ENCODE measurements at regions not wholly inside any gene's neighbourhood (a gene's known extent, or its start where the extent isn't known, plus 50 kb on each side); places are given as distances from the start of the nearest gene placed in this dataset.
"Not testable (repeated sequence)": the region's sequence is repeated elsewhere in the genome, so short reads cannot be mapped to it uniquely, and the experiment has no call there.

GRCh38 chr1:30517241-30517640 lies 206.1 kb downstream of the MATN1 start:
- not testable (repeated sequence) for H3K36me3 ChIP-seq (ENCODE audit: control insufficient read depth in 2 of 2, insufficient read depth in 2 of 2, low read length in 2 of 2); H3K9ac ChIP-seq (ENCODE audit: low read depth in 1 of 2, low read length in 2 of 2); H3K4me1 ChIP-seq (ENCODE audit: control insufficient read depth in 2 of 2, insufficient read depth in 2 of 2, low read length in 2 of 2); H3K27ac ChIP-seq (ENCODE audit: low read depth in 2 of 2, low read length in 2 of 2); H3K4me3 ChIP-seq (ENCODE audit: low read length in 2 of 2); H3K27me3 ChIP-seq (ENCODE audit: control insufficient read depth in 2 of 2, insufficient read depth in 2 of 2, low read length in 2 of 2); H3K9me3 ChIP-seq (ENCODE audit: control insufficient read depth in 2 of 2, low read length in 2 of 2)

GRCh38 chr1:30516485-30516858 lies 206.9 kb downstream of the MATN1 start:
- peaks cover 0 to 2% of the 10 kb centered on the region in 2 donors for H3K27me3 ChIP-seq (ENCODE audit: control insufficient read depth in 2 of 2, insufficient read depth in 2 of 2, low read length in 2 of 2)
- no peaks in the 10 kb centered on the region for H3K9me3 ChIP-seq (ENCODE audit: control insufficient read depth in 2 of 2, low read length in 2 of 2)
- no peak overlapping the region for H3K27ac ChIP-seq (ENCODE audit: low read depth in 2 of 2, low read length in 2 of 2)
- no peaks in the 10 kb centered on the region for H3K36me3 ChIP-seq (ENCODE audit: control insufficient read depth in 2 of 2, insufficient read depth in 2 of 2, low read length in 2 of 2)
- H3K4me3 ChIP-seq (ENCODE audit: low read length in 2 of 2), result no peak overlapping the region
- no peak overlapping the region for H3K9ac ChIP-seq (ENCODE audit: low read depth in 1 of 2, low read length in 2 of 2)
- no peaks in the 10 kb centered on the region for H3K4me1 ChIP-seq (ENCODE audit: control insufficient read depth in 2 of 2, insufficient read depth in 2 of 2, low read length in 2 of 2)

GRCh38 chr1:30515755-30516484 lies 207.5 kb downstream of the MATN1 start:
- H3K27me3 ChIP-seq (ENCODE audit: control insufficient read depth in 2 of 2, insufficient read depth in 2 of 2, low read length in 2 of 2), result no peaks in the 10 kb centered on the region
- no peak overlapping the region for H3K9ac ChIP-seq (ENCODE audit: low read depth in 1 of 2, low read length in 2 of 2)
- no peaks in the 10 kb centered on the region for H3K36me3 ChIP-seq (ENCODE audit: control insufficient read depth in 2 of 2, insufficient read depth in 2 of 2, low read length in 2 of 2)
- H3K27ac ChIP-seq (ENCODE audit: low read depth in 2 of 2, low read length in 2 of 2), result no peak overlapping the region
- no peak overlapping the region for H3K4me3 ChIP-seq (ENCODE audit: low read length in 2 of 2)
- H3K4me1 ChIP-seq (ENCODE audit: control insufficient read depth in 2 of 2, insufficient read depth in 2 of 2, low read length in 2 of 2), result no peaks in the 10 kb centered on the region
- H3K9me3 ChIP-seq (ENCODE audit: control insufficient read depth in 2 of 2, low read length in 2 of 2), result no peaks in the 10 kb centered on the region

GRCh38 chr1:30514945-30515344 lies 208.4 kb downstream of the MATN1 start:
- Histone ChIP-seq H3K4me3 (ENCODE audit: low read length in 2 of 2) (no peak overlapping the region), H3K27me3 (ENCODE audit: control insufficient read depth in 2 of 2, insufficient read depth in 2 of 2, low read length in 2 of 2) (no peaks in the 10 kb centered on the region), H3K27ac (ENCODE audit: low read depth in 2 of 2, low read length in 2 of 2) (no peak overlapping the region), H3K4me1 (ENCODE audit: control insufficient read depth in 2 of 2, insufficient read depth in 2 of 2, low read length in 2 of 2) (no peaks in the 10 kb centered on the region), H3K9me3 (ENCODE audit: control insufficient read depth in 2 of 2, low read length in 2 of 2) (no peaks in the 10 kb centered on the region), H3K9ac (ENCODE audit: low read depth in 1 of 2, low read length in 2 of 2) (no peak overlapping the region), H3K36me3 (ENCODE audit: control insufficient read depth in 2 of 2, insufficient read depth in 2 of 2, low read length in 2 of 2) (no peaks in the 10 kb centered on the region)

GRCh38 chr1:30514137-30514654 lies 209.2 kb downstream of the MATN1 start:
- H3K36me3 ChIP-seq (ENCODE audit: control insufficient read depth in 2 of 2, insufficient read depth in 2 of 2, low read length in 2 of 2), result no peaks in the 10 kb centered on the region
- H3K9me3 ChIP-seq (ENCODE audit: control insufficient read depth in 2 of 2, low read length in 2 of 2), result no peaks in the 10 kb centered on the region
- no peak overlapping the region for H3K9ac ChIP-seq (ENCODE audit: low read depth in 1 of 2, low read length in 2 of 2)
- H3K4me1 ChIP-seq (ENCODE audit: control insufficient read depth in 2 of 2, insufficient read depth in 2 of 2, low read length in 2 of 2), result no peaks in the 10 kb centered on the region
- no peak overlapping the region for H3K27ac ChIP-seq (ENCODE audit: low read depth in 2 of 2, low read length in 2 of 2)
- no peaks in the 10 kb centered on the region for H3K27me3 ChIP-seq (ENCODE audit: control insufficient read depth in 2 of 2, insufficient read depth in 2 of 2, low read length in 2 of 2)
- no peak overlapping the region for H3K4me3 ChIP-seq (ENCODE audit: low read length in 2 of 2)

- Histone ChIP-seq H3K36me3 (ENCODE audit: control insufficient read depth in 2 of 2, insufficient read depth in 2 of 2, low read length in 2 of 2) (no peaks in the 10 kb centered on the region), H3K27me3 (ENCODE audit: control insufficient read depth in 2 of 2, insufficient read depth in 2 of 2, low read length in 2 of 2) (no peaks in the 10 kb centered on the region)
These were observed 209.8 kb downstream of the MATN1 start for GRCh38 chr1:30513396-30514136.

GRCh38 chr1:30512914-30513265 lies 210.5 kb downstream of the MATN1 start:
- Histone ChIP-seq H3K9ac (ENCODE audit: low read depth in 1 of 2, low read length in 2 of 2) (no peak overlapping the region), H3K4me1 (ENCODE audit: control insufficient read depth in 2 of 2, insufficient read depth in 2 of 2, low read length in 2 of 2) (no peaks in the 10 kb centered on the region), H3K4me3 (ENCODE audit: low read length in 2 of 2) (no peak overlapping the region), H3K27ac (ENCODE audit: low read depth in 2 of 2, low read length in 2 of 2) (no peak overlapping the region), H3K36me3 (ENCODE audit: control insufficient read depth in 2 of 2, insufficient read depth in 2 of 2, low read length in 2 of 2) (no peaks in the 10 kb centered on the region), H3K9me3 (ENCODE audit: control insufficient read depth in 2 of 2, low read length in 2 of 2) (no peaks in the 10 kb centered on the region), H3K27me3 (ENCODE audit: control insufficient read depth in 2 of 2, insufficient read depth in 2 of 2, low read length in 2 of 2) (no peaks in the 10 kb centered on the region)

More at GRCh38 chr1:30513396-30514136, 209.8 kb downstream of the MATN1 start:
- H3K27ac ChIP-seq (ENCODE audit: low read depth in 2 of 2, low read length in 2 of 2), result no peak overlapping the region
- no peak overlapping the region for H3K9ac ChIP-seq (ENCODE audit: low read depth in 1 of 2, low read length in 2 of 2)
- no peak overlapping the region for H3K4me3 ChIP-seq (ENCODE audit: low read length in 2 of 2)
- H3K4me1 ChIP-seq (ENCODE audit: control insufficient read depth in 2 of 2, insufficient read depth in 2 of 2, low read length in 2 of 2), result no peaks in the 10 kb centered on the region
- H3K9me3 ChIP-seq (ENCODE audit: control insufficient read depth in 2 of 2, low read length in 2 of 2), result no peaks in the 10 kb centered on the region

GRCh38 chr1:30511991-30512913 lies 211.1 kb downstream of the MATN1 start:
- H3K4me1 ChIP-seq (ENCODE audit: control insufficient read depth in 2 of 2, insufficient read depth in 2 of 2, low read length in 2 of 2), result no peaks in the 10 kb centered on the region
- H3K36me3 ChIP-seq (ENCODE audit: control insufficient read depth in 2 of 2, insufficient read depth in 2 of 2, low read length in 2 of 2), result no peaks in the 10 kb centered on the region
- H3K27ac ChIP-seq (ENCODE audit: low read depth in 2 of 2, low read length in 2 of 2), result no peak overlapping the region
- no peaks in the 10 kb centered on the region for H3K27me3 ChIP-seq (ENCODE audit: control insufficient read depth in 2 of 2, insufficient read depth in 2 of 2, low read length in 2 of 2)
- no peaks in the 10 kb centered on the region for H3K9me3 ChIP-seq (ENCODE audit: control insufficient read depth in 2 of 2, low read length in 2 of 2)
- H3K9ac ChIP-seq (ENCODE audit: low read depth in 1 of 2, low read length in 2 of 2), result no peak overlapping the region
- H3K4me3 ChIP-seq (ENCODE audit: low read length in 2 of 2), result no peak overlapping the region

GRCh38 chr1:30511563-30511962 lies 211.8 kb downstream of the MATN1 start:
- H3K36me3 ChIP-seq (ENCODE audit: control insufficient read depth in 2 of 2, insufficient read depth in 2 of 2, low read length in 2 of 2), result no peaks in the 10 kb centered on the region
- H3K27ac ChIP-seq (ENCODE audit: low read depth in 2 of 2, low read length in 2 of 2), result no peak overlapping the region
- no peaks in the 10 kb centered on the region for H3K27me3 ChIP-seq (ENCODE audit: control insufficient read depth in 2 of 2, insufficient read depth in 2 of 2, low read length in 2 of 2)
- no peaks in the 10 kb centered on the region for H3K9me3 ChIP-seq (ENCODE audit: control insufficient read depth in 2 of 2, low read length in 2 of 2)
- no peak overlapping the region for H3K9ac ChIP-seq (ENCODE audit: low read depth in 1 of 2, low read length in 2 of 2)
- no peaks in the 10 kb centered on the region for H3K4me1 ChIP-seq (ENCODE audit: control insufficient read depth in 2 of 2, insufficient read depth in 2 of 2, low read length in 2 of 2)
- no peak overlapping the region for H3K4me3 ChIP-seq (ENCODE audit: low read length in 2 of 2)

GRCh38 chr1:30511106-30511505 lies 212.3 kb downstream of the MATN1 start:
- no peaks in the 10 kb centered on the region for H3K4me1 ChIP-seq (ENCODE audit: control insufficient read depth in 2 of 2, insufficient read depth in 2 of 2, low read length in 2 of 2)
- H3K27ac ChIP-seq (ENCODE audit: low read depth in 2 of 2, low read length in 2 of 2), result no peak overlapping the region
- no peak overlapping the region for H3K4me3 ChIP-seq (ENCODE audit: low read length in 2 of 2)
- no peaks in the 10 kb centered on the region for H3K9me3 ChIP-seq (ENCODE audit: control insufficient read depth in 2 of 2, low read length in 2 of 2)
- no peak overlapping the region for H3K9ac ChIP-seq (ENCODE audit: low read depth in 1 of 2, low read length in 2 of 2)
- no peaks in the 10 kb centered on the region for H3K36me3 ChIP-seq (ENCODE audit: control insufficient read depth in 2 of 2, insufficient read depth in 2 of 2, low read length in 2 of 2)
- H3K27me3 ChIP-seq (ENCODE audit: control insufficient read depth in 2 of 2, insufficient read depth in 2 of 2, low read length in 2 of 2), result no peaks in the 10 kb centered on the region

All from mucosa of rectum (tissue), 2 donors.